Keratinocyte (primary cell): ENCODE measurements at regions not wholly inside any gene's neighbourhood (a gene's known extent, or its start where the extent isn't known, plus 50 kb on each side); places are given as distances from the start of the nearest gene placed in this dataset.

Source experiments
- EZH2 ChIP-seq: IDR thresholded peaks from one replicate; pipeline ENCODE4 v1.6.1; 2012; ENCODE audit warnings: inconsistent platforms, mild to moderate bottlenecking, low read length, moderate library complexity
- TF ChIP-seq, protein P1 (sequence below), 3 experiments: IDR thresholded peaks in 1 of 3; conservative IDR thresholded peaks in 1 of 3; optimal IDR thresholded peaks in 1 of 3; 2 replicates in 2 of 3; 3 replicates in 1 of 3; pipeline versions ENCODE3 to v1.5.1; 2011; ENCODE audit warnings: low read length in 3 of 3, mild to moderate bottlenecking in 3 of 3, moderate library complexity in 2 of 3, control low read depth in 1 of 3, inconsistent platforms in 1 of 3; ENCODE audit not compliant: insufficient read depth in 2 of 3; ENCODE audit errors: extremely low read depth in 1 of 3

DNA sequence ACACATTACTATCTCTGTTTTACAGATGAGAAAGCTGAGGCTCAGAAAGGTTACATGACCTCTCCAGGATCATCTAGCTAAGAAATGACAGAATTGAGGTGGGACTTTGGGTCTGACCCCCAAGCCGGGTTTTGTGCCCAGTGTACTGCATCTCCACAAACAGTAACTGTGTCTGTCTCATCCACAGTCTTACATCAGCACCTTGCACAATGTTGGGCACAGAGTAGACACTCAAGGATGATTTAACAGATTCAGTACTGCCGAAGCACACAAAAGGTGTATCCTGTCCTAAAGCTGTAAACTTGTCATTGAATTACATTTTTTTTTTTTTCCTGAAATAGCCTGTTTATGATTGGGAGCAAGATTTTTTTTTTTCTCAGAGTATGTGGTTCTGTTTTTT is 84.8 kb downstream of the ADCYAP1 start:
- TF ChIP-seq, protein P1, sequence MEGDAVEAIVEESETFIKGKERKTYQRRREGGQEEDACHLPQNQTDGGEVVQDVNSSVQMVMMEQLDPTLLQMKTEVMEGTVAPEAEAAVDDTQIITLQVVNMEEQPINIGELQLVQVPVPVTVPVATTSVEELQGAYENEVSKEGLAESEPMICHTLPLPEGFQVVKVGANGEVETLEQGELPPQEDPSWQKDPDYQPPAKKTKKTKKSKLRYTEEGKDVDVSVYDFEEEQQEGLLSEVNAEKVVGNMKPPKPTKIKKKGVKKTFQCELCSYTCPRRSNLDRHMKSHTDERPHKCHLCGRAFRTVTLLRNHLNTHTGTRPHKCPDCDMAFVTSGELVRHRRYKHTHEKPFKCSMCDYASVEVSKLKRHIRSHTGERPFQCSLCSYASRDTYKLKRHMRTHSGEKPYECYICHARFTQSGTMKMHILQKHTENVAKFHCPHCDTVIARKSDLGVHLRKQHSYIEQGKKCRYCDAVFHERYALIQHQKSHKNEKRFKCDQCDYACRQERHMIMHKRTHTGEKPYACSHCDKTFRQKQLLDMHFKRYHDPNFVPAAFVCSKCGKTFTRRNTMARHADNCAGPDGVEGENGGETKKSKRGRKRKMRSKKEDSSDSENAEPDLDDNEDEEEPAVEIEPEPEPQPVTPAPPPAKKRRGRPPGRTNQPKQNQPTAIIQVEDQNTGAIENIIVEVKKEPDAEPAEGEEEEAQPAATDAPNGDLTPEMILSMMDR (optimal IDR thresholded peaks at IDR 0.05 in 1 of 3, IDR thresholded peaks at IDR 0.05 in 1 of 3, conservative IDR thresholded peaks at IDR 0.05 in 1 of 3; ENCODE audit: extremely low read depth in 1 of 3, insufficient read depth in 2 of 3, low read length in 3 of 3): no peak
- TF ChIP-seq EZH2: no peak
